ENCODE measurements at regions not wholly inside any gene's neighbourhood (a gene's known extent, or its start where the extent isn't known, plus 50 kb on each side); places are given as distances from the start of the nearest gene placed in this dataset.

DNA sequence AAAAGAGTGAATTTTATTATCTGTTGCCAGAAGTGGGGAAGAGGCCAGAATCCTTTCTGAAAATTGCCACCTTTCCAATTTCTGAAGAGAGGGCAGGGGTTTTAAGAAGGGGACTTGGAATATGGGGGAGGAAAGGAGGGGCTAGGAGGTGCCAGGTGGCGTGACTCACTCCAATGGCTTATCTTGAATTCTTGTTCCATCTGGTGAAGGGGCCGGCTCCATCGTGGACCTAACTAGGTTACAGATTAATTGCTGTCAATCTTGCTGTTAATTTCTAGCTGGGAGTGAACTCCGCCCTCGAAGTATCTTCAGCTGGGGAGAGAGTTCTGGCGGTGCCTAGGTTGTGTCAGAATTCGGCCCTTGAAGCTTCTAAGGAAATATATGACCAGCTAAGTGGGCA, 138.7 kb downstream of the YTHDC2 start:
- Mint-ChIP-seq H3K4me3 (no peak overlapping the region), H3K27me3 (no peaks in the 10 kb centered on the region), H3K27ac (no peak overlapping the region), H3K9me3 (peaks cover 8% of the 10 kb centered on the region), H3K4me1 (no peaks in the 10 kb centered on the region), H3K36me3 (no peaks in the 10 kb centered on the region)
- ATAC-seq: no peak

DNA sequence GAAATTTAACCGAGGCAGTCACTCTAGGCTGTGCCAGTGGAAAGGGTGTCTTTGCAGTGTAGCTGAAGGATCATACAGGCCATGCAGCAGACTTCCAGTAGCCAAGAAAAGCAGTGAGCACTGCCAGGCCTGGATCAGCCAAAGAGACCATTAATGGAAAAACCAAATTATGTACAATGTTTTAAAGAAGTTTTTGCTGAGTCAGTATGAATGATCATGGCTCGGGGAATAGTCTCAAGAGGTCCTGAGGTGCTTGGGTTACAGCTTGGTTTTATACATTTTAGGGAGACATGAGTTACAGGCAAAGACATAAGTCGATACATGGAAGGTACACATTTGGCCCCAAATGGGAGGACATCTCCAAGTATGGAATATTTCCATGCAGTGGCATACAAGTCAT, 141.3 kb downstream of the YTHDC2 start:
- Mint-ChIP-seq H3K9me3 (peaks cover 6% of the 10 kb centered on the region), H3K27ac (no peak overlapping the region), H3K4me1 (no peaks in the 10 kb centered on the region), H3K36me3 (no peaks in the 10 kb centered on the region), H3K4me3 (no peak overlapping the region), H3K27me3 (peaks cover 8% of the 10 kb centered on the region)
- no peak for ATAC-seq

DNA sequence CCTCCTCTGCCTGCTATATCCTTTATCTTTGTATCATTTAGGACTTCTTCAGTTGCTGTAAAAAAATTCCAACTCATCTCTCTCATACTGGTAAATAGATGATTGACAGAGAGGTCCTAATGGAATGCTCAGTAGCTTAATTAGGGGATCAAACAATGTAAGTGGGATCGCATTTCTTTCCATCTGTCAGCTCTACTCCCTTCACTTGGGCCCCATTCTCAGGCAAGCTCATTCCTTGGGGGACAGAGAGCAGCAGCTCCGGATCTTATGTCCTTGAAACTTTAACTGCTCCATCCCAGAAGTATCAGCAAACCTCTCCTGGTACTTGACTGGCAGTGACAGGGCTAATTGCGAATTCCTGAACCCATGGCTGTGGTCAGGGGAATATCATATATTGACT, 146.7 kb downstream of the YTHDC2 start:
- Mint-ChIP-seq H3K4me3 (no peak overlapping the region), H3K9me3 (peaks cover 4% of the 10 kb centered on the region), H3K4me1 (no peaks in the 10 kb centered on the region), H3K27ac (no peak overlapping the region), H3K27me3 (peaks cover 50% of the 10 kb centered on the region), H3K36me3 (no peaks in the 10 kb centered on the region)
- ATAC-seq: no peak

DNA sequence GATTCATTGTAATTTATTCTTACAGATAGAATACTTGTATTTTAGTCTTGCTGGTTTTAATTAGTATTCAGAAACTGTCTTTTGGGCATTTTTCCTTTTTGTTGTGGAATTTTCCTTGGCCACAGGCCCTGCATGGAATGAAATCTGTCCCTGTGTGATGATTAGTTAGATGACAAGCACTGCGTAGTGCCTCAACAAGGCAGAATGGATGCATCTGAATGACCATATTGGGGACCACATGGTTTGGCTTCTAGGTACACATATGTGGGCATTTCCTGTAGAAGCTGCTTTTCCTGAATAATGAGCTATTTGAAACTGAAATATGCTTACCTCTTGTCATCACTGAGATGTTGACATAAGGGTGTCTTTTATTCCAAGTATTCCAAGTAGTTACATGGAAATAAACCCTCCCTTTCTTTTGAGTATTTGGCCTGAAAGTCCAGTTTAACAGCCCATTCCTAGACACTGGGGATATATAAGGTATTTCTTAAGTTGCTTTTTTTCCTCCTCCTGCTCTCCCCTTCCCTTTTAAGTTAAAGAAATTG, 147.3 kb downstream of the YTHDC2 start:
- H3K4me3 Mint-ChIP-seq: no peak overlapping the region
- no peaks in the 10 kb centered on the region for H3K36me3 Mint-ChIP-seq
- no peaks in the 10 kb centered on the region for H3K4me1 Mint-ChIP-seq
- no peak overlapping the region for H3K27ac Mint-ChIP-seq
- H3K9me3 Mint-ChIP-seq: peaks cover 4% of the 10 kb centered on the region
- no peak for ATAC-seq
- H3K27me3 Mint-ChIP-seq: peaks cover 56% of the 10 kb centered on the region

DNA sequence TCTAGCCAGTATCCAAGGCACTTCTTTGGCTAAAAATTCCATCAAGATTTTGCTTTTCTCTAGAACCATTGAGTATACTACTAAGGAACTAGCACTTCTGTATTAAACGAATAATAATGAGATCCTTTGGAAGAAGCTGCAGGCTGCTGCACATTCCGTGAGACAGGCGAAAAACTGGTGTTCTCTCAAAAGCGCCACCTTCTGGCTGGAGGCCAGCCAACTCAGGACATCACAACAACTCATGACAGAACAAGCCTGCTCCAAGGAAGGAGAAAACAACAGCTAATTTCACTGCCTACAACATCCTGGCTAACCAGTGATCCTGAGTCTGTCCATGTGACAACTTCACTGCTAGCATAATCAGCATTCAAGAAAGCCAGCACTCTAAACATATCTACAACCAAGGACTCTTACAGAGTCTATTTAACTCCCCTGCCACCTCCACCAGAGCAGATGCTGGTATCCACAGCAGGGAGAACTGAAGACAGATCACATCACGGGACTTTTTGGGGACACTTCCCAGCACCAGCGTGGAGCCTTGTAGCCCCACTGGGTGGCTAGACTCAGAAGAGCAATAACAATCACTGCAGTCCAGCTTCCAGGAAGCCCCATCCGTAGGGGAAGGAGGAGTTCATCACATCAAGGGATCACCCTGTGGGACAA, 150.5 kb downstream of the YTHDC2 start:
- Mint-ChIP-seq H3K36me3 (no peaks in the 10 kb centered on the region), H3K9me3 (peaks cover 6% of the 10 kb centered on the region), H3K27me3 (peaks cover 67% of the 10 kb centered on the region), H3K4me3 (no peak overlapping the region), H3K27ac (no peak overlapping the region), H3K4me1 (no peaks in the 10 kb centered on the region)
- ATAC-seq: no peak

DNA sequence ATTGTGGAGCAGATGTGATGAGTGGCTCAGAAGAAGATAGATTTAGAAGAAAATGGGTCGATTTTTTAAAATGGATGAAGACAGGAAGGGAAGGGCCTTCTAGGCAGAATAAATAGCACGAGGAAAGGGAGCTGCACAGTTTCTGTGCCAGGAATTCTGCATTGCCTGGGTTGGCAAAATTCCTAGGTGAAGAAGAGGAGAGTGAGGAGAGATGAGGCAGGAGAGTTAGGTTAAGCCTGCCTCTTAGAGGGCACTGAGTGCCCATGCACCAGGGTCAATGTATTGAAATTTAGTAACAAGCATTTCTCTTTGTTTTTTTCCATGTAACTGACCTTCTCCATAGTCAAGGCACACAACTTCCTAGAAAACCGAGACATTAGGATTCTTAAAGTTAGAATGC, 159.5 kb downstream of the YTHDC2 start:
- Mint-ChIP-seq H3K36me3 (no peaks in the 10 kb centered on the region), H3K4me1 (no peaks in the 10 kb centered on the region), H3K4me3 (no peak overlapping the region), H3K27ac (no peak overlapping the region), H3K27me3 (no peaks in the 10 kb centered on the region), H3K9me3 (peaks cover 6% of the 10 kb centered on the region)
- ATAC-seq: no peak

DNA sequence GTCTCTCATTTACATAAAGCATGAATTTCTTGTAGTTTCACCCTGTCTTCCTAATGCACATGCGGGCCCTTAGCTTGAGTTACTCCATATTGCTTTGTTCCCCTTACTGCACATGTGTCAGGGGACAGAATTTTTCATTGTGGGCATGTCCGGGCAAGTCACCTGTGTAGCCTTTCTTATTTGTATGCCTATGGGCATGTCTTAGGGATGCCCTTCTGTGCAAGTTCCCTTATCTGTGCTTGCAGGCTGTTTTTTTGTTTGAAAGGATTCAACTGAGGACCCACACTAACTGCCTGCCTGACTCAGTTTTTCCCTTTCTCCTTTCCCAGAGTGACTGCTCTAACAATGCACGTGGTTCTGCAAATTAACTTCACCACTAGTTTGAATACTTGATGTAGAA, 161.7 kb downstream of the YTHDC2 start:
- no peak overlapping the region for H3K4me3 Mint-ChIP-seq
- H3K4me1 Mint-ChIP-seq: no peaks in the 10 kb centered on the region
- no peak overlapping the region for H3K27ac Mint-ChIP-seq
- no peaks in the 10 kb centered on the region for H3K9me3 Mint-ChIP-seq
- H3K27me3 Mint-ChIP-seq: no peaks in the 10 kb centered on the region
- no peaks in the 10 kb centered on the region for H3K36me3 Mint-ChIP-seq
- no peak for ATAC-seq

DNA sequence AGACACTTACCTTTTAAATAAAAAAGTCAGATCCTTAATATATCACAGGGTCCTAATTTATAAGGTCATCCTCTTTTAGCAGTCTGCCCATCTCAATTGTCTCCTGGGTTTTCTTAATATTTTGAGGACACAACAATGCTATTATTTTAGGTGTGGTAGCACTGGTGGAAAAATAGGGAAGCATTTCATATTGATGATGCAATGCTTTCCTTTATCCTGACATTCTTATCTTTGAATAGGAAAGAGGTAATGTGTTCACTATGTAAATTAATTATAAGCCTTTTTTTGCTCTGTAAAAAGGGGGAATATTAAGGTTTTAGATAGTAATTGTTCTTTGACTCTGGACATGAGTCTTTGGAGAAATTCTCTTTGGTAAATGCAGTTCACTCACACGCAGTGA, 164.7 kb downstream of the YTHDC2 start:
- Mint-ChIP-seq H3K4me3 (no peak overlapping the region), H3K27me3 (no peaks in the 10 kb centered on the region), H3K4me1 (no peaks in the 10 kb centered on the region), H3K36me3 (no peaks in the 10 kb centered on the region), H3K27ac (no peak overlapping the region), H3K9me3 (no peaks in the 10 kb centered on the region)
- no peak for ATAC-seq

DNA sequence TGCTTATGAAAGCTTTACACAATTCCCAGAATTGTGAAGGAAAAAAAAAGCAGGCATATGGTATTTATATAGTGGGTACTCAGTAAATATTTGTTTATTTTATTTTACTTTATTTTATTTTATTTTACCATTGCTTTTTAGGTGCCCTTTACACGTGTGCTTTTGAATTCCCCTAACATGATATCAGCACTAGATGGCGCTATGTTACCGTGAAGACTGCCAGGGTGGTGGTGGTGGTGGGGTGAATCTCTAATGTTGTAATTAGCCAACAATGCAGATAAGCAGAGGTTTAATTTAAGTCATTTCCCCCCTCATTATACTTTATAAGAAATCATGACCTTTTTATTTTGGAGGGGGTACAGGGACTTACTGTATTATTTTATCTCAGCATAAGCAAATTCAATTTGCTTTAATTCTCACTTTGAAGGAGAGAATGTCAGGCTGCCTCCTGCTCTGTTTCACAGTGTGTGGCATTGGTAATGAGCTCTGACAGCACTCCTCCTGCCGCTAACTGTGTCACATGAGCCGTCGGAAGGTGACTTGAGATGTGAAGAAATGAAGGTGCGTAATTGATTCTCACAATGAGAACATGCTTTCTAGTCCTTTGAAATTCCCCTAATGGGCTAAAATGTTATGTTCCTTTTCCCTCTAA, 165.6 kb downstream of the YTHDC2 start:
- Mint-ChIP-seq H3K9me3 (no peaks in the 10 kb centered on the region), H3K27me3 (no peaks in the 10 kb centered on the region), H3K36me3 (no peaks in the 10 kb centered on the region), H3K4me3 (no peak overlapping the region), H3K27ac (no peak overlapping the region), H3K4me1 (no peaks in the 10 kb centered on the region)
- no peak for ATAC-seq

DNA sequence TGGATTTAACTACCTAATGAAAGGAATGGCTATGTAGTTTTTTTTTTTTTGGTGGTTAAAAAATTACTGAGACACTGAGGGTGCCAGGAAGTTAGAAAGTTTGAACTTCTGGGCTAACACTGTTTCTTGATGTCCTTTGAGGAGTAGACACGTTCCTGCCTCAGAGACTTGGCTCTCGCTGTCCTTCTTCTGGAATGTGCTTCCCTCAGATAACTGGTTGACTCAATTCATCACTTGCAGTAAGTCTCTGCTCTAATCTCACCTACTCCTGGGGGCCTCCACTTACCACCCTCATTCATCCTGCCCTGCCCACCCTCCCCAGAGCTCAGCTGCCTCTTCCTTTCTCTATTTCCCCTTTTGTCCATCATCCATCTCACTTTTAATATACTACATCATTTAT, 167.0 kb downstream of the YTHDC2 start:
- no peaks in the 10 kb centered on the region for H3K4me1 Mint-ChIP-seq
- no peaks in the 10 kb centered on the region for H3K9me3 Mint-ChIP-seq
- no peaks in the 10 kb centered on the region for H3K36me3 Mint-ChIP-seq
- ATAC-seq: no peak
- H3K27me3 Mint-ChIP-seq: no peaks in the 10 kb centered on the region
- H3K4me3 Mint-ChIP-seq: no peak overlapping the region
- no peak overlapping the region for H3K27ac Mint-ChIP-seq

DNA sequence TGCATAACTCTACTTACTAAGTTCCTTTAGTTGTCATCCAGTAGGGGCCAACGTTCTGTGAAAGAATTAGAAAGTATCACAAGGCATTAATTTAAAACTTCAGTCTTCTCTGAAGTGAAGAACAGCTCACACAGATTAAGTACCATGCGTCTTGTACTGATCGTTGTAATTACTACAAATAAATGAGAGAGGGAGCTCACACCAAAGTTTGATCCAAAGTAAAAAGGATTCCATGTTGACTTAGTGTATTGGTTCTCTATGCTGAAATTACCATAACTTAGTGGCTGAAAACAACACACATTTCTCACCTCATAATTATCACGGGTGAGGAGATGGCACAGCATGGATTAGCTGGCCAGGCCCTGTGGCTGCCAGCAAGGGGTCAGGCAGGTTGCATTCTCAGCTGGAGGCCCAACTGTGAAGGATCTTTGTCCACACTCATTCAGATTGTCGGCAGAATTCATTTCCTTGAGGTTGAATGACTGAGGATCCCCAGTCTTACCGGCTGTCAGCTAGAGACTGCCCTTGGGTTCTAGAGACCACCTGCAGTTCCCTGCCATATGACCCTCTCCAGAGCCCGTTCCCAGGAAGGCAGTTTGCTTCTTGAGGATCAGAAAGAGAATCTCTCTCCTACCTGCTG, 169.1 kb downstream of the YTHDC2 start:
- no peak overlapping the region for H3K27ac Mint-ChIP-seq
- no peak for ATAC-seq
- H3K4me1 Mint-ChIP-seq: no peaks in the 10 kb centered on the region
- no peaks in the 10 kb centered on the region for H3K9me3 Mint-ChIP-seq
- H3K4me3 Mint-ChIP-seq: no peak overlapping the region
- H3K27me3 Mint-ChIP-seq: no peaks in the 10 kb centered on the region
- H3K36me3 Mint-ChIP-seq: no peaks in the 10 kb centered on the region

DNA sequence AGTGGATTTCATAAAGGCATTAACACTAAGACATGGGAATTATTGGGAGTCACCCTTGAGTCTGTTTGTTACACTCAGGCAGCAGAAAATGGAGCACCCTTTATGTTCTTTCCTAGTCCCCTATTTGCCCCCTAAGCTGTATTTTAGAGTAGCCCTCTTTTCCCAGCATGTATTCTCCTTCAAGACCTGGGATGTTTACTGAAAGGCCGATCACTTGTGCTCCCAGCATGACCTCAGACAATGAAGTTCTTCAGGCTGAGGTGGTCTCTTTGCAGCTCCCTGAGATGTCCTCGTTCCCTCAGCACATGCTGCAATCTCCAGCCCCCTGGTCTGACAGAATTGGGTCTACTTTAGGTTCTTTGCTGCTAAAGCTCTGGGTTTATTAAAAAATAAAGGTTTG, 169.7 kb downstream of the YTHDC2 start:
- Mint-ChIP-seq H3K4me3 (no peak overlapping the region), H3K27ac (no peak overlapping the region), H3K4me1 (no peaks in the 10 kb centered on the region), H3K27me3 (no peaks in the 10 kb centered on the region), H3K9me3 (no peaks in the 10 kb centered on the region), H3K36me3 (no peaks in the 10 kb centered on the region)
- ATAC-seq: no peak

DNA sequence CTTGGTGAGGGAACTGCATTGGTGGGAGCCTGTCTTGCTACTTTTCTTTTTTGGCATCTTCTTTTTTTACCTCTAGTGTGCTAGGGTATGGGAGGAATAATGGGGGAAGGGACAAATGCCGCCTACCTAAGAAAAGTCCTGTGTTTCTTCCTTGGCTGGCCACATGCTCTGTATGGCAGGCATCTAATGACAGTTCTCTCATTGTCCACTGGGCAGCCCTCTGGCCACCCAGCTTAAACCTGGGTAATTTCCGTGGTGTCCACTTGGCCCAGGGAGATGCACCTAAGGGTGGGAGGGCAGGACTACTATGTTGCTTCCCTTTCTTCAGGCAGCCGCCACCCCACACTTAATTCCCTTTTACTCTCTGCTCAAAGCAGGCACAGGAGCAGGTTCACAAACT, 173.1 kb downstream of the YTHDC2 start:
- Mint-ChIP-seq H3K4me1 (no peaks in the 10 kb centered on the region), H3K36me3 (no peaks in the 10 kb centered on the region), H3K9me3 (no peaks in the 10 kb centered on the region), H3K4me3 (no peak overlapping the region), H3K27me3 (peaks cover 8% of the 10 kb centered on the region), H3K27ac (no peak overlapping the region)
- no peak for ATAC-seq

DNA sequence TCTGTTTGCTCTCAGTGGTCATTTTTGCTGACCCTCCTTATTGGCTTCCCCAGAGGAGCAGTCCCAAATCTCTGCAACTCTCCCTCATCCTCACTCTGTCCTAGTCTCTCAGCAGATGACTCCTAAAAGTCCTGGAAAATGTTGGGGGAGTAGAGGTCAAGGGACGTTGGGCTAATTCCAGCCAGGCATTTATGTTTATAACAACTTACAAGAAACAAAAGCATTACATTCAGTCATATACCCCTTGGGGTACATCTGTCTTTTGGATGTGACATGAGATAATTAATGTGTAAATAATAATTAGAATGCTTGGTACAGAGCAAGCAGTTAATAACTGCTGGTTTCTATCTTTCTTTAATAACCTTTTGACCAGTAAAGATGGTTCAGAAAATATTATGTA, 176.2 kb downstream of the YTHDC2 start:
- no peak for ATAC-seq
- Mint-ChIP-seq H3K4me3 (no peak overlapping the region), H3K27ac (no peak overlapping the region), H3K27me3 (peaks cover 23% of the 10 kb centered on the region), H3K9me3 (no peaks in the 10 kb centered on the region), H3K4me1 (no peaks in the 10 kb centered on the region), H3K36me3 (no peaks in the 10 kb centered on the region)

DNA sequence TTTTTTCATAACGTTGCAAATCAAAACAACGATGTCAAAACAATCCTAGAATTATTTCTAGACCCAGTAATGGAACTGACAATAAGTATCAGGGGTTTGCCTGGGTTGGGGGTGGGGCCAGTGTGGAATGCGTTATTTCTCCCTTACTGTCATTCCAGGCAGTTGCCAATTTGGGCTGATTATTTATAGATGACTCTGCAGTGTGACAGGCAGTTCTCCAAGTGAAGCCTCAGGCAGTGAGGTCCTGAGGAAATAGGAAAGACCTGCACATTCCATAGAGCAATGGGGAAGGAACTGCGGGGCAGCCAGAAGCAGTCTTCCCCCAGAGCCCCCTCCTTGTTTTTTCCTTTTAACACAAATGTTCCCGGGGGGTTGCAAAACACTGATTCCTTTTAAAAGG, 179.0 kb downstream of the YTHDC2 start:
- Mint-ChIP-seq H3K9me3 (no peaks in the 10 kb centered on the region), H3K36me3 (no peaks in the 10 kb centered on the region), H3K4me3 (no peak overlapping the region), H3K27me3 (peaks cover 28% of the 10 kb centered on the region), H3K27ac (no peak overlapping the region), H3K4me1 (no peaks in the 10 kb centered on the region)
- no peak for ATAC-seq

DNA sequence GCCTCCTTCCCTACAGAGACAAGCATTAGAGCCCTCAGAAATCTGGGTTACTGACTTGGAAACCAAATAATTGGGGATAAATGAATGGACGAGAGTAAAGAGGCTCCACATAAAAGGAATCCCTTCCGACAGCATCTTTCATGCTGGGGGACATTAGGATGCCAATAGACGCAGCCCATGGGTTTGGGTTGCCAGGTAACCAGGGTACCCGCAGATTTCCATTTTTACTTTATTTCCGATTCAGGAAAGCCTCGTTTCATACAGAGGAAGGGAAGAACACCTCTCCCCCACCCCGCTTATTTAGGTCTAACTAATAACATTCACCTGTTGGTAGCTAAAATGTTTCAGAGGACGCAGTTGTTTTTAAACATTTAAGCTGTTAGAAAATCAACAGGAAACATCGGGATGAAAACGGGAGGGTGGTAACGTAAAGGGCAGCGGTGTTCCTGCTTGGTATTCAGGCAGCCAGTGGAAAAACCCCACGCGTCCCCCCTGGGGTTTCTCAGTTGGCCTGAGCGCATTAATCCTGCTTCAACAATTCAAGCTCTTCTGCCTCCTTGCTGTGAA, 179.5 kb downstream of the YTHDC2 start:
- no peak for ATAC-seq
- Mint-ChIP-seq H3K4me1 (no peaks in the 10 kb centered on the region), H3K4me3 (no peak overlapping the region), H3K36me3 (no peaks in the 10 kb centered on the region), H3K27me3 (peaks cover 28% of the 10 kb centered on the region), H3K27ac (no peak overlapping the region), H3K9me3 (no peaks in the 10 kb centered on the region)

Data from stimulated activated memory B cell treated with anti-CD40 and anti-IgM and Interleukin-4, amounts not matched to agents 10 μg/mL and 1 μg/mL and 100 μg/mL, for 72 hours (primary cell).